HG03159 (cell line): ENCODE measurements at regions not wholly inside any gene's neighbourhood (a gene's known extent, or its start where the extent isn't known, plus 50 kb on each side); places are given as distances from the start of the nearest gene placed in this dataset.

Experiments
- ATAC-seq: cut with Tn5 transposase; IDR thresholded peaks from one replicate; pipeline ENCODE4 v1.9.1; 2021; ENCODE audit warnings: mild to moderate bottlenecking, moderate library complexity; ENCODE audit not compliant: unreplicated experiment

DNA sequence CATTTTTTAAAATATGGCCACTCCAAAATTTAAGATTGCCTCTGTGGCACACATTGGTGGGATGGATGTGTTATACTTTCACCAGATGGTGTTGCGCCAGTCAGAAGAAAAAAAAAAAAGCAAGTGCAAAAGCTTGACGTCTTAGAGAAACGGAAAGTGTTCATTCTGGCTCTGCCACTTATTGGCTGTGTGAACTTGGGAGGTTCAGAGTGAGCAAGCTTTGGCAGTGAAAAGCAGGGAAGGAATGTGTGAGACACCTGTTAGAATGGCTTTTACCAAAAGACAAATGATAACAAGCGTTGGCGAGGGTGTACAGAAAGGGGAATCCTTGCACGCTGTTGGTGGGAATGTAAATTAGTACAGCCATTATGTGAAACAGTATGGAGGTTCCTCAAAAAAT is 298.0 kb downstream of the TMEM114 start:
- ATAC-seq = no peak

DNA sequence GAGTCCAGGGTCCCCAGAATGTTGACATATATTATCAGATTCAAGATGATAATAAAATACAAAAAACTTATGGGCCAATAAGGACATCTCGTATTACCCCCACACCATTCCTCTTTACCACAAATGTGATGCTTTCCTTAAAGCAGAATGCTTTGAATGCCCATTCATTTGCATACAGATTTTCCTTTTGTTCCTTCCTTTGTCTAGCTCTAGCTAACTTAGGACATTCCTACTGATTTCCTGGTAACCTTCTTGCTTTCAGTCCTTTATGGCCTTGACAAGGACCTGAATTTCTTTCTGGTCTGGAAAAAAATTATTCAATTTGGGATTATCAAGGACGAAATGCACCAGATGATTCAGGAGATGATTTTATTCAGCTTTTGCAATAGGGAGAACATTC is 304.0 kb downstream of the TMEM114 start:
- no peak for ATAC-seq

DNA sequence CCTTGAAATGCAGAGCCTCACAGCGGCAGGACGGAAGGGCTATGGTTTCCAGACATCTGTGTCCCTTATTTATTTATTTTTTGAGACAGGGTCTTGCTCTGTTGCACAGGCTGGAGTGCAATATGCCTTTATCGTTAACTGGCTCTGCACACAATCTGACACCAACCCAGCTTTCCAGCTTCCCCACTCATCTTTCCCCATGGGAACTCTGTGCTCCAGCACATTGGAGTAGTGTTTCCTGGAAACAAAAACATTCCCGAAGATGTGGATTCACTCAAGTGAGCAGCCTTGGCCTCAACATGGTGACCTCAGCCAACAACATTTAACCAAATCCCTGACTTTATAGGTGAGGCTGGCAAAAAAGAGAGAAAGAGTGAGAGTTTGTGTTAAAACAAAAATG is 307.1 kb downstream of the TMEM114 start:
- no peak for ATAC-seq

DNA sequence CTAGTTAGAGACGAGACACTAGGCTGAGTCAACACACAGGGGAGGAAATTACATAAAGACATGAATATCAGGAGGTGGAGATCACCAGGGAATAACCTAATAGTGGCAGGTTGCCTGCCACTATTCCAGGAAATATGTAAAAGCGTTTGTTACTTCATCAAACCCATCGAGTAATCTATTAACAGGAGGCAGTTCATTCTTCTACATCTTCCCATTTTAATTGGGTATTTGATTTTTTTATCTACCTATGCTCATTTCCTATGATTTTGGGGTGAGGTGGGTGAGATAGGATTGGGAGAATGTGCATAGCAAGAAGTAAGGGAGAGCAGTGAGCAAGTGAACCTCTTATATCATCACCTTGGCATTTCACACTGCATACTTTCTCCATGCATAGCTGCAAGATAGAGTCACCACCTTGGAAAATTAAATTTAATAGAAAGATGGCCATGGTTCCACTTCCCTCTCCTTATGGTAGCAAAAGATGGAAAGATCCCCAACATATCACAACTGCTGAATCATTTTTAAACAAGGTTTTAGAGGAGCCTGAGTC is 312.2 kb downstream of the TMEM114 start:
- ATAC-seq = no peak

DNA sequence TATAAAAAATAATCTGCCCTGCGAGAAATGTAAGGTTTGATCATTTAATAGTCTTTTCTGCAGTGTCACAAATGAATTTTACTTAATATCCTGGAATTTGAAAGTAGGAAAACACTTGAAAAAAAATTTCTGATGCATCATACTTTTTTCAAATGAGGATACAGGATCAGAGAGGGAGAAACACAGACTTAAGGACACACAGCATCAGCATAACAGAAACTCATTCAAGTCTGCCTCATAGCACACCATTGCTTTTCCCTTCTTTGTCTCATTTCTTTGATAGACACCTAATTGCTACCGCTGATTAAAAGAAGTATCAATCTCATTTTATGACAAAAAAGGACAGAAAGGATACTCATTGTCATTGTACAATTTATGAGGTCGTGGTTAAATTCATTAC is 319.0 kb downstream of the TMEM114 start:
- no peak for ATAC-seq

DNA sequence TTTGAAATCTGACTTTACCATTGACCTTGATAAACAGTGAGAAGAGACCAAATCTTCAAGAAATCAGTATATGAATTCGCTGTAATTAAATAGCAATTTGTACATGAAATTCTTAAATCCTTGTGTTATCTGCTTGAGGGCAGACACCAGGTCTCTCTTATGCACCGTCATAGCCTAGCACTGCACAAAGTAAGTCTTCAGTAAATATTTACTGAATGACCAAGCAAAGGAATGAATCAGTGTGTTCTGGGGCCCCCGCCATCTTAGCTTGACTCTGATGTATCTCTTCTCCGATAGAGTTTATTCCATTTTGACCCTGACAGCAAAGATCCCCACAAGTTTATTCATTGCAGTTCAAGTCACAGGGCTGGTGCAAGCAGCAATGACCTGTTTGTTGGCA is 328.0 kb downstream of the TMEM114 start:
- ATAC-seq = no peak

DNA sequence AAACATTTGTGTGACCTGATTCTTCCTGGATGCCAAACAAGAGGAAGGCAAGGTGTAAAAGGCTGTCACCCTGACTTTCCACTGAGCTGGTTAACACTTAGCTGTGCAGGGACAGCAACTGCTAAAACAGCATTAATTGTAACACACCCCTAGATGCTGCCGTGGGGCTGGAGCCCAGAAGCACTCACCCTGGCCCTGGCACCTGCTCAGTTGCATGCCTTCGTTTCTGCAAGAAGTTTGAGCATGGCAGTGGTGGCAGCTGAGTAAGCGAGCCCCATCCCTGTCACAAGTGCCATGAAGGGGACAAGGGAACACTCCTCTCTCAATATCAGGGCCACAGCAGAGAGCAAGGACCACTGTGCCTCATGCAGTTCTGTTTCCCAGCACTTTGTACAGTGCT is 330.2 kb downstream of the TMEM114 start:
- no peak for ATAC-seq

DNA sequence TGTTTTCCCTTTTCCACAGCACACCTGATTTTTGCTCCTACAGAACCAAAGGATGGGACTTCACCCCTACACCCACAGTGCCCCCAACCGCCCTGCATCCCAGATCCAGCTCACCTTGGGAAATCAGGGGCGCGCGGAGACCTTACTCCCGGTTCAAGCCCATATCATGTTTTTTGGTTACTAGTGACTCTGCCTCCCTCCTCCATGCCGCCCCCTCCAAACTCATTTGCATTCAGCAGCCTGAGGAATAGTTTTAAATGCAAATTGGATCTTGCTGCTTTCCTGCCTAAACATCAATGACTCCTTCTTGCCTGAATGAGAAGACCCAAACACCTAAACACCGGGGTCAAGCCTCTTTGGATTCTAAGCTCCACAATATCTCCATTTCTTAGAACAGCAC is 331.8 kb downstream of the TMEM114 start:
- ATAC-seq = no peak

DNA sequence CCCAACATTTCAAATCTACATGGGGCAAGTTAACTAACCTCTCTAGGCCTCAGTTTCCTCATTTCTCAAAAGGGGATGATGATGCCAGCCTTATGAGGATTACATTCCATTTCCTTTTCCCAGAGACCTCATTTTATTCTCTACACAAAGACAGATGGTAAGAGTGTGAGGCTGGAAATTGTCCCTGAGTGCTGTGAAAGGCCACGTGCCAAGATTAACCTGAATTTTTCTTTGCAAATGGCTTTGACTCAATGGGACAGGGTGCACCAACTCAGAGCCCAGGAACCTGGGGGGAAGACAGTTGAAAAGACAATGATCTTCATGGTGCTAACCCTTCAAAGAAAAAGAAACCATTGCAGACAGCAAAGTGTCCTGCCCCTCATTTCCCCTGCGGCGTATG is 332.8 kb downstream of the TMEM114 start:
- no peak for ATAC-seq

DNA sequence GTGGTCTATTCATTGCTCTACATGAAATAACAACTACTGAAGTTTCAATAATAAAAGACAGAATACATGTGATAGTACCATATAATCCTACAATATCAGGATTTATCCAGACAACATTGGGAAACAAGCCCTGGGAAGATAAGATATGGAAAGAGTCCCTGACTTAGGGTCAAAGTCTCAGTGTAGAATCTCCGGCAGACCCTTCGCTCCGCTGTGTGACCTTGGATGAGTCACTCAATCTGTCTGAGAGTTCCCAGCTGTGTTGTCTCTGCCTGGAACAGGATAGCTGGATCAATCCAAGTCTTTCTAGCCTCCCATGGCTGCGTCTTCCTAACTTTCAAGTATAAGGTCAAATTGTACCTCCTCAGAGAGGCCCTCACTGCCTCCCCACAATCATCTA is 335.9 kb downstream of the TMEM114 start:
- ATAC-seq = no peak

DNA sequence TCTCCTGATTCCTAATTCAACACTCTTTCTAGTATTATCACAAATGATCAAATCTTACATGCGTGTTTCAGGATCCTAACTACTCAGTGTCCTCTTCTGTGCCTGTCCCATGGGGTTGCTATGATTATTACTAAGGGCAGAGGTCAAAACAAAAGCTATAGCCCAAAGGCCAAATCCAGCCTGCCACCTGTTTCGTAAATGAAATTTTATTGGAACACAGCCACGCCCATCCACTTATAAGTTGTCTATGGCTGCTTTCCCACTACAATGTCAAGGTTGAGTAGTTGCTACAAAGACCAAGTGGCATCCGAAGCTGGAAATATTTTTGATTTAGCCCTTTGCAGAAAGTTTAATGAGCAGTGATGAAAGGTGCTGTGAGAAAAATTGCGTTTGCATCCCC is 336.6 kb downstream of the TMEM114 start:
- ATAC-seq = no peak

DNA sequence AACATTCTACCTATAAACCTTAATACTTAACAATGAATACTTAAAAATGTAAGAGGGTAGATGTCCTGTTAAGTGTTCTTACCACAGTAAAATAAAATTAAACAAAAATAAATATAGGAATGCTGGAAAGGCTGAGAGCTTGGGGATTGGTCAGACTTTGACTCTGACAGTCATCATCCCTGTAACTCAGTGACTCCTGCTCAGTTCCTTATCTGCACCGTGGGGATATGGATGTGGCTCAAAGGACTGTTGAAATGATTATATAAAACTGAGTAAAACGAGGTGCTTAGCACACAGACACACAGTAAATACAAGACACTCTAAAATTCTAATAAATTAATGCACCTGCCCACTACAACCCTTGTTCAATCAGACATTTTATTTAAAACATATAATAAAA is 338.6 kb downstream of the TMEM114 start:
- ATAC-seq = no peak

DNA sequence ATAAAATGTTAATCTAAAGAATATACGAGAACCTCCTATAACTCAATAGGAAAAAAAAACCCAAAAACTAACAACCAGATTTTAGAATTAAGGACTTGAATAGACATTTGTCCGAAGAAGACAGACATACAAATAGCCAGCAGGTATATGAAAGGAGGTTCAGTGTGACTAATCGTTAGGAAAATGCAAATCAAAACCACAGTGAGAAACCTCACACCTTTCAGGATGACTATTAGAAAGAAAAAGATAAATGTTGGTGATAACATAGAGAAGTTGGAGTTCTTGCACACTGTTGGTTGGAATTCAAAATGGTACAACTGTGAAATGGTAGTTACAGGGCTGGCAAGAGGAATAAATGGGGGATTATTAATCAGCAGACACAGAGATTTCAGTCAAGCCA is 339.0 kb downstream of the TMEM114 start:
- ATAC-seq = no peak

DNA sequence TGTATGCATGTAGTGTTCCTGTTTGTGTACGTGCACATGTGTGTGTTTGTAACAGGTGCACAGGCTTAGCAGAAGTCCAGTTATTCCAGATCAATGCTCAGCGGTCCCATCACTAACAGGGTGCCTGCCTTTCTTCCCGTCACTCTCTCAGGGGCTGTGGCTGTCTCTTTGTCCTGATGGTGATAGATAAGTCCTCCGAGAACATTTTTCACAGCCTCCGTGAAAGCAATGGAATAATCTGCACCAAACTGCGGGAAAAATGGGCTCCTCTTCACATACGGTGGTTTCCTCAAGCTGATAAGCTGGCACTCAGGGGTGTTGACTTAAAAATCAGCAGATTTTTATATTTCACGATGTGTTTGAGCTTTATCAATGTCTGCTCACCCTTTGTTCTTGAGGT is 342.3 kb downstream of the TMEM114 start:
- no peak for ATAC-seq

DNA sequence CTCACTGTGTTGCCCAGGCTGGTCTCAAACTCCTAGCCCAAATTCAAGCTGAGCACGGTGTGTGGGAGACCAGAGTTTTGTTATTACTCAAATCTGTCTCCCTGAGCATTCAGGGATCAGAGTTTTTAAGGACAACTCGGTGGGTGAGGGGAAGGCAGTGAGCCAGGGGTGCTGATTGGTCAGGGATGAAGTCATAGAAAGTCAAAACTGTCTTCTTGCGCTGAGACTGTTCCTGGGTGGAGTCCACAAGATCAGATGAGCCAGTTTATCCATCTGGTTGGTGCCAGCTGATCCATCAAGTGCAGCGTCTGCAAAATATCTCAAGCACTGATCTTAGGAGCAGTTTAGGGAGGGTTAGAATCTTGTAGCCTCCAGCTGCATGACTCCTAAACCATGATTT is 346.3 kb downstream of the TMEM114 start:
- ATAC-seq = no peak

DNA sequence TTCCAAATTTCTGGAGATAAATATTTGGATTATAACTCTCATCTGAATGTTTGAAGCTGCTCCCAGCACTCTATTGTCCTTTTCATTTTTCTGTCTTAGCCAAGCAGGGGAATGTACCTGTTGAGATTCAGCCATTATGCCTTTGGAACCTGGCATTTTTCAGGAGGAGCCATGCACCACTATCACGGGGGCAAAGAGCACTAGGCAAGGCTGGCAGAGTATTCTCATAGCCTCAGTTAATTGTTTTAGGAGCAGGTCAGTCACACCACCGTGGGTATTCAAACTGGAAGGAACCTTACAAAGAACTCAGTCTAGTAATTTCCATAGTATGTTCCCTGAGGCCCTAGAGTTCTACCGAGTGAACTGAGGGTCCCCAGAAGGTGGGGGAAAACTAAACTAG is 348.9 kb downstream of the TMEM114 start:
- no peak for ATAC-seq

DNA sequence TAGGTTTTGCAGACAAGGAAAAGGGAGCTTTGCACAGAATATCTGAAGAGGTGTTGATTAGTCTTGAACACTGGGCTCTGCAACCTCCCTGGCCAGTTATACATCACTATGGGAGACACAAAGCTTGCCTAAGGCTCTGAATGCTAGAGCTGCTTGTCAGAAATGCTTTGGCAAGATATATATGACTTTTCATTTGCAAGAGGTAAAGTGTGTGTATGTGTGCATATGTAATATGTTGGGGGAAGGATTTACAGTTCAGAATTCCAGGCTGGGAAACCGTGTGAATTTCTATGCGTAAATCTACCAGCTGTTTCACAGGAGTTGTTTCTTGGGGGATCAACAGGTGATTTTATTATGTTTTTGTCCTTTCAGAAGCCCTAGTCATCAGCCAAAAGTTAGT is 350.9 kb downstream of the TMEM114 start:
- ATAC-seq = no peak

DNA sequence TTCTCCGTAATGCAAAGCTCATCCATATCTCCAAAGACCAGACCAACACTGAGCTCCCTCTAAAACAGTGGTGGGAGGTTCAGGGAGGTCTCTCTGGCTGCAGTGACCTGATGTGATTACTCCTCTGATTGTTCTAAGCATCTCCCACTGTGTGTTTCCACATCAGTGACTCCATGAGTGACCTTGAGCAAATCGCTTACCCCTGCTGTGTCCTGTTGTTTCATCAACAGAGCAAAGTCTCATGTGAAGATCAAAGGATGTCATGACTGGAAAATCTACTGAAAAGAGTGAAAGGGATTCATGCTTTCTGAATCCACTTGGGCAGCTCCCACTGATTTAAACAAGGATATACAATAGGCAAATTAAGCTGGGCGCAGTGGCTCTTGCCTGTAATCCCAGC is 352.9 kb downstream of the TMEM114 start:
- ATAC-seq = no peak

DNA sequence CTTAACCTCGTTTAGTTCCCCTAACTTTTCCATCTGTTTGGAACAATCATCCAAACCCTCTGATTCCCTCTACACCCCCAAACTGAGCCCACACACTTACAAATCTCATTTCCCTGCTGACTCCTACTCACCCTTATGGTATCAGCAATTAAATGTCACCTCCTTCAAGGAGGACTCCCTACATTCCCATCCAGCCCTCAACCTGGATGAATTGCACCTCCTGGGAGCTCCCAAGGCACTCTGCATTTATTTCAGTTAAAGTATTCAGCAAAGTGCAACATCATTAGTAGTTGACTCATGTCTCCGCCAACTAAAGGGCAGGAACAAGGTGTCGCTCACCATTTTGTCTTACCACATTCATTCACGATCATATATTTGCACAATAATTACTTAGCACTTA is 353.5 kb downstream of the TMEM114 start:
- ATAC-seq = no peak

DNA sequence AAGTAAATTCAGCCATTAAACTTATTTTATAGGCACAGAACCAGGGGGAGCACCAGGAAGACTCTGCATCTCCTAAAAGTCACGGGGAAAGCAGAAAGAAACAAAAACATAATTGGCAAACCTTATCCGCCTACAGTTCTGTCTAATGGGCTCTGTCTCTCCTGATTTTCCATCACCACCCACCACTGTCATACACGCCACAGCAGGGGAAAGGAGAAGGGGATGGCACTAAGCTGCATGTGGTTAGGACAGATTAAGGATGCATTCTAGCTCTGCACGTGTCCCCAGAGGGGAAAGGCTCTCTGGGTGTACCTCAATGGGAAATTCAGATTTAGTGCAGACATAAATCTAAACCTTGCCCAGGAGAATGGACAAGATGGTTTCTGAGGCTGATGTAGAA is 359.8 kb downstream of the TMEM114 start:
- ATAC-seq = no peak

DNA sequence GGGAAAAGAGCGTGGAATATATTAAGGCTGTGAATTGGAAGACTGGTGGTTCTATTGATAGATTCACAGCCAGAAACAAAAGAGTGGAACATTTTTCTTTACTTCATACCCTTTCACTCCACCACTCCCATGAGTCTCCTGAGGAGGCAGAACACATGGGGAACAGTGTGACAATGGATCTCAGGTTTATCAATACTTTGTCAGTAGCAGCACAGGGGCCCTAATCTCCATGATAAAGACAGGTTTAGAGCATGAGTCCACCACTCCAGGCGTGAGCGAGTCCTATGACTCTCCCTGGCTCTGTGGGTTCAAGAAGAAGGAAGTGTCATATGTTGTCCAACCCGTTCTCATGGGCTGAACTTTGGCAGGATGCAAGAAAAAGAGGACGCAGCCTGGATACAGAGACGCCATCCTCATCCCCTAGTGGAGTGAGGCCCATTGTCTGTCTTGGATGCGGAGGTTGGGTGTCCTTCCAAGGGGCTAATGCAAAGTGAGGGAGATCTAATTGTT is 361.2 kb downstream of the TMEM114 start:
- no peak for ATAC-seq

DNA sequence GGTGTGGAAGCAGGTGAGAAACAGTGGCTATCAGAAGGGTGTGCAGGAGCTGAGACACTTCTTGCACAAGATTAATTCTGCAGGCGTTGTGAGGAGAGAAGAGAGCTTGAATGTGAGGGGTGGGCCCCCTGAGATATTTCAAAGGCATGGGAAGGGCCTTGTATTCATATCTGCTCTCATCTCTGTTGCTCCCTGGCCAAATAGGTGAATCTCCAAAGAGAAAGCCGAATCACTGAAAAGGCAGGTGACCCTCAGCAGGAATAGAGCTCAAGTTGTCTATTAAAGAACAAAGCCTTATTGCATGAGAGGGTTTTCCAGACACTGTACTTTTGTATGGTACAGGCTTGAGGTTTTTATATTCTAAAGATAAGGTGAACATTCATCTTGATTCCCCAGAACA is 373.1 kb downstream of the TMEM114 start:
- no peak for ATAC-seq

DNA sequence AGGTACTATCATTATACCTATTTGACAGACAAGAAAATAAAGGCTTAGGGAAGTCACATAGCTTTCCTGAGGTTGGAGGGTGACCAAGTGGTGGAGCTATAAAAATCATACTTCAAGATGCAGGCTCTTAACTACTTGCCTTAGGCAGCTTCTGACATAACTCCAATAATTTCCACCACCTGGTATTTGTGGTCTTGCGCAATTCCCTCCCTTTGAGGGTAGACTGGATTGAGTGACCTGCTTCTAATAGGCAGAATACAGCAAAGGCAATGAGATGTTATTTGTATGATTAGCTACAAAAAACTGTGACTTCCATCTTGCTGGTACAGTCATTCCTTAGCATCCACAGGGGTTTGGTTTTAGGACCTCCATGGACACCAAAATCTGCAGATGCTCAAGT is 385.5 kb downstream of the TMEM114 start:
- no peak for ATAC-seq

DNA sequence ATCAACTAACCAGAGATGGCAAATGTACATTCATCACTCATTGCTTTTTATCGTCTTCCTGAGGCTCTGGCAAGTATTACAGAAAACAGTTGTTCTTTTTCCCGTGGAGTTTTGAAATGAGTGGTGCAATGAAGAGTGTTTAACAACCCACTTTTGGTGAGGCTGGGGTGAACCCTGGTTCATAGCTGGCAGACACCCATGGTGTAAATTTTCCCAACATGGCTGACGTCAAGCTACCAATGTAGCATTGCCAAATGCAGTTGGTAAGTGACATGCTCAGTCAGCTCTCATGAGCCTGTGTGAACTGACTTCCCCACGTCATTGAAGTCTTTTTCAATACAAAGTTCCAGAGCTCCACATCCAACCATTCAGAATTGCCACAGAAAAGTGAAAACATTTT is 386.2 kb downstream of the TMEM114 start:
- ATAC-seq = no peak
